PC-3 (cell line): ENCODE measurements at regions not wholly inside any gene's neighbourhood (a gene's known extent, or its start where the extent isn't known, plus 50 kb on each side); places are given as distances from the start of the nearest gene placed in this dataset.
"Not testable (repeated sequence)": the region's sequence is repeated elsewhere in the genome, so short reads cannot be mapped to it uniquely, and the experiment has no call there.

Source experiments
- ATAC-seq: fragments of 200-7000 bp; cut with Tn5 transposase; 2 replicates; pipeline ENCODE4 v1.9.1; 2020; ENCODE audit warnings: mild to moderate bottlenecking, moderate library complexity
- BruUV-seq: library from RNA; stranded (reverse); fragments of 400-500 nt; replicated peaks from 2 replicates; lab custom pipeline; 2021; lab: Mats Ljungman, UMichigan
- CTCF ChIA-PET: fragments of 300-600 bp; sonication (Branson Sonifier 250); formaldehyde crosslinking; loops from one replicate; lab custom pipeline; 2022; ENCODE audit warnings: antibody characterized with exemption; lab: Charles Lee
- POLR2A ChIA-PET: fragments of 300-600 bp; sonication (Branson Sonifier 250); formaldehyde crosslinking; loops from one replicate; lab custom pipeline; 2022; ENCODE audit warnings: antibody characterized with exemption; ENCODE audit not compliant: unreplicated experiment; lab: Charles Lee
- DNase-seq: peaks from one replicate; pipeline ENCODE4 v3.0.0-alpha.2; 2015
- H2AFZ ChIP-seq: fragments of 300-600 bp; sonication (generic); 2 replicates; pipeline ENCODE4 v1.6.0; 2016; ENCODE audit warnings: antibody characterized with exemption, low read length
- H3F3A ChIP-seq: fragments of 300-600 bp; sonication (generic); one replicate; pipeline ENCODE4 v1.6.0; 2017; ENCODE audit warnings: antibody characterized with exemption, low read length, control low read depth, mild to moderate bottlenecking; ENCODE audit not compliant: unreplicated experiment
- H3K27ac ChIP-seq: fragments of 300-600 bp; sonication (generic); 2 replicates; pipeline ENCODE4 v1.5.1; 2016; ENCODE audit warnings: mild to moderate bottlenecking, low read length
- H3K27me3 ChIP-seq: fragments of 300-600 bp; sonication (generic); 2 replicates; pipeline ENCODE4 v1.6.1; 2016; ENCODE audit warnings: low read length, mixed read lengths
- H3K36me3 ChIP-seq: fragments of 300-600 bp; sonication (generic); 2 replicates; pipeline ENCODE4 v1.6.1; 2016; ENCODE audit warnings: low read depth, mixed run types, low read length, mixed read lengths
- H3K4me1 ChIP-seq: fragments of 300-600 bp; sonication (generic); 2 replicates; pipeline ENCODE4 v1.5.1; 2016; ENCODE audit warnings: low read length; ENCODE audit not compliant: insufficient read depth
- H3K4me2 ChIP-seq: fragments of 300-600 bp; sonication (generic); 2 replicates; pipeline ENCODE4 v1.6.0; 2016; ENCODE audit warnings: low read length
- H3K4me3 ChIP-seq: fragments of 300-600 bp; sonication (generic); 2 replicates; pipeline ENCODE4 v1.5.1; 2016; ENCODE audit warnings: mild to moderate bottlenecking, low read length, mixed read lengths
- H3K79me2 ChIP-seq: fragments of 300-600 bp; sonication (generic); 2 replicates; pipeline ENCODE4 v1.6.1; 2017; ENCODE audit warnings: low read length, mixed read lengths
- H3K9ac ChIP-seq: fragments of 300-600 bp; sonication (generic); 2 replicates; pipeline ENCODE4 v1.6.0; 2016; ENCODE audit warnings: mild to moderate bottlenecking, low read length
- H3K9me2 ChIP-seq: fragments of 300-600 bp; sonication (generic); replicated peaks from 2 replicates; pipeline ENCODE4 v1.6.1; 2016; ENCODE audit warnings: mixed run types, low read length, mixed read lengths
- H3K9me3 ChIP-seq: fragments of 300-600 bp; sonication (generic); 2 replicates; pipeline ENCODE4 v1.6.1; 2016; ENCODE audit warnings: low read length, mixed read lengths
- H4K20me1 ChIP-seq: fragments of 300-600 bp; sonication (generic); 2 replicates; pipeline ENCODE4 v1.6.1; 2016; ENCODE audit warnings: low read length, mixed read lengths
- intact Hi-C: fragments of 100-400 bp; cut with micrococcal nuclease; formaldehyde crosslinking; loops from 2 replicates; pipeline ENCODE4 v1.9.0; 2023

- H3K4me3 ChIP-seq, DNase-seq, ATAC-seq, H3K4me1 ChIP-seq, H2AFZ ChIP-seq, POLR2A ChIA-PET, BruUV-seq, H3K27ac ChIP-seq, H3K4me2 ChIP-seq, H3F3A ChIP-seq, H3K9me2 ChIP-seq, CTCF ChIA-PET, H3K27me3 ChIP-seq, H3K9me3 ChIP-seq, H3K9ac ChIP-seq, H3K36me3 ChIP-seq, intact Hi-C loops, H3K79me2 ChIP-seq, H4K20me1 ChIP-seq: not testable (repeated sequence)
Observed at GRCh38 chr11:4315292-4315691, 52.9 kb downstream of the OR52B4 start.

- ATAC-seq, CTCF ChIA-PET, H3K4me2 ChIP-seq, H3K9me3 ChIP-seq, H3K79me2 ChIP-seq, H3K9ac ChIP-seq, H3F3A ChIP-seq, H3K4me3 ChIP-seq, H3K36me3 ChIP-seq, H2AFZ ChIP-seq, POLR2A ChIA-PET, BruUV-seq, H3K27me3 ChIP-seq, H3K9me2 ChIP-seq, H3K27ac ChIP-seq, intact Hi-C loops, H3K4me1 ChIP-seq, DNase-seq, H4K20me1 ChIP-seq: not testable (repeated sequence)
Observed at GRCh38 chr11:4277225-4277624, 91.0 kb downstream of the OR52B4 start.

- H3K9ac ChIP-seq, H3F3A ChIP-seq, H3K79me2 ChIP-seq, DNase-seq, H3K9me2 ChIP-seq, ATAC-seq, H3K4me2 ChIP-seq, BruUV-seq, H3K27ac ChIP-seq, H3K4me3 ChIP-seq, intact Hi-C loops, H3K9me3 ChIP-seq, H3K36me3 ChIP-seq, POLR2A ChIA-PET, CTCF ChIA-PET, H4K20me1 ChIP-seq, H3K27me3 ChIP-seq, H2AFZ ChIP-seq, H3K4me1 ChIP-seq: not testable (repeated sequence)
Observed at GRCh38 chr11:4251085-4251484, 117.1 kb downstream of the OR52B4 start.

GRCh38 chr11:4249475-4249874 lies 118.7 kb downstream of the OR52B4 start:
- H3F3A ChIP-seq, H3K4me2 ChIP-seq, intact Hi-C loops, H3K79me2 ChIP-seq, H3K4me1 ChIP-seq, H3K36me3 ChIP-seq, H3K4me3 ChIP-seq, ATAC-seq, H3K9me3 ChIP-seq, H2AFZ ChIP-seq, H3K9me2 ChIP-seq, CTCF ChIA-PET, H4K20me1 ChIP-seq, DNase-seq, POLR2A ChIA-PET, BruUV-seq, H3K27me3 ChIP-seq, H3K27ac ChIP-seq, H3K9ac ChIP-seq: not testable (repeated sequence)

- H3K36me3 ChIP-seq, ATAC-seq, POLR2A ChIA-PET, H3K27ac ChIP-seq, H3K27me3 ChIP-seq, BruUV-seq, H3K4me3 ChIP-seq, H3K9ac ChIP-seq, H4K20me1 ChIP-seq, CTCF ChIA-PET, H3K4me1 ChIP-seq, H2AFZ ChIP-seq, intact Hi-C loops, H3K9me3 ChIP-seq, DNase-seq, H3F3A ChIP-seq, H3K79me2 ChIP-seq, H3K9me2 ChIP-seq, H3K4me2 ChIP-seq: not testable (repeated sequence)
Observed at GRCh38 chr11:4237771-4238170, 130.4 kb downstream of the OR52B4 start.

- H3K9ac ChIP-seq, H3K4me3 ChIP-seq, POLR2A ChIA-PET, H3K9me3 ChIP-seq, H3K4me2 ChIP-seq, intact Hi-C loops, DNase-seq, H3K4me1 ChIP-seq, H4K20me1 ChIP-seq, H3K79me2 ChIP-seq, H3K27ac ChIP-seq, H3K36me3 ChIP-seq, CTCF ChIA-PET, H2AFZ ChIP-seq, ATAC-seq, H3F3A ChIP-seq, BruUV-seq, H3K9me2 ChIP-seq: not testable (repeated sequence)
- peaks cover 33% of the 10 kb centered on the region for H3K27me3 ChIP-seq
Observed at GRCh38 chr11:4218857-4219256, 124.3 kb downstream of the RRM1 start.
